GM18907 (cell line): ENCODE measurements at regions not wholly inside any gene's neighbourhood (a gene's known extent, or its start where the extent isn't known, plus 50 kb on each side); places are given as distances from the start of the nearest gene placed in this dataset.
"Not testable (repeated sequence)": the region's sequence is repeated elsewhere in the genome, so short reads cannot be mapped to it uniquely, and the experiment has no call there.

Experiments
- ATAC-seq: cut with Tn5 transposase; IDR thresholded peaks from one replicate; pipeline ENCODE4 v1.9.1; 2021; ENCODE audit warnings: mild to moderate bottlenecking, moderate library complexity; ENCODE audit not compliant: unreplicated experiment

DNA sequence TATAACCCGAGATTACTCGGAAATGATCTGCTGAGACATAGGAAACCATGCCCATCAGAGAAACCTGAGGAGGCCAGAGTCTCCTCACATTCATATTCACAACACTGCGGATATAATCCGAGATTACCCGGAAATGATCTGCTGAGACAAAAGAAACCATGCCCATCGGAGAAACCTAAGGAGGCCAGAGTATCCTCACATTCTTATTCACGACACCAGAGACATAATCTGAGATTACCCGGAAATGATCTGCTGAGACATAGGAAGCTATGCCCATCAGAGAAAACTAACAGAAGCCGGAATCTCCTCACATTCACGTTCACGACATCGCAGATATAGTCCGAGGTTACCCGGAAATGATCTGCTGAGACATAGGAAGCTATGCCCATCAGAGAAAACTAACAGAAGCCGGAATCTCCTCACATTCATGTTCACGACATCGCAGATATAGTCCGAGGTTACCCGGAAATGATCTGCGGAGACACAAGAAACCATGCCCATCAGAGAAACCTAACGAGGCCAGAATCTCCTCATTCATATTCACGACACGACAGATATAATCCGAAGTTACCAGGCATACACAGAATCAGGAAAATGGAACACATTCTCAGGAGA is 422.3 kb upstream of the AKR1E2 start:
- ATAC-seq = no peak

DNA sequence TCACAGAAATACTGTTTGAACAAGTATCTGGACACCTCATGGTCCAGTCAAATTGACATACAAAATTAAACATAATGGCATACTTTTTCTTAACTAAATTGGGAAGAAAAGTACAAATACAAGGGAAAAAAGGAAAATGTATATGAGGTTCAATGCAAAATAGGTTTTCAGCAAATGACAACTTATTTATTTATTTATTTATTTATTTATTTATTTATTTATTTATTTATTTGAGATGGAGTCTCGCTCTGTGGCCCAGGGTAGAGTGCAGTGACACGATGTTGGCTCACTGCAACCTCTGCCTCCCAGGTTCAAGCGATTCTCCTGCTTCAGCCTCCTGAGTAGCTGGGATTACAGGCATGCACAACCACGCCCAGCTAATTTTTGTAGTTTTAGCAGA is 424.9 kb upstream of the AKR1E2 start:
- ATAC-seq = not testable (repeated sequence)

DNA sequence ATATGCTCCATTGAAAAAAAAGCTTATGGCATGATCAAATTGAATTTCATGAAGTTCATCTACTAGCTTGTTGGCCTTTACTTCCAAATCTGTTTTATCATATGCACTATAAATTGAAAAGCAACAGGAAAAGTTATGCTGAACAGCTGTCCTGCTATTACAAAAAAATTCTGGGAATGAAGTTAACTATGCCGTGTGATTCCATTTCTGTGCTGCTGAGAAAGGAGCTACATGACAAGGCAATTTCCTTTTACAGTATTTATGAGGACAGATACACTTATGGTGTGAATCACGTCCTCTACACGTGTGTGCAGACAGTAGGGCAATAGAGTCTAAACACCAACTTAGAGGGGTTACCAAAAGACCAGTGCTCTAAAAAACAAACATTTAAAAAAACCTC is 426.5 kb upstream of the AKR1E2 start:
- no peak for ATAC-seq

DNA sequence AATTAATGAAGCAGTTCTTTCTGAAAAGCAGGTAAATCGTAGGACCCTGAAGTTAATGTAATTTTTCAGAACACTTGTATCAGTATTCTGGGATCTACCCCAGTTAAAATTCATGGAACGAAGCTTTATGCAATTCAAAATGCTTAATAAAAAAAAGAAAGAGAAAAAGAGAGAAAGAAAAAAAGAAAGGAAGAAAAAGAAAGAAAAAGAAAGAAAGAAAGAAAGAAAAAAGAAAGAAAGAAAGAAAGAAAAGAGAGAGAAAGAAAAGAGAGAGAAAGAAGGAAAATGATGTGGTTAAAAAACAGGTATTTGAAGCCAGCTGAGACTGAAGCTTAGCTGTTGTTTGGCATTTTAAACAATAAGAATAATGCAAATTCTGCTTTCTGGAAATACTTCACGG is 427.4 kb upstream of the AKR1E2 start:
- ATAC-seq = no peak

DNA sequence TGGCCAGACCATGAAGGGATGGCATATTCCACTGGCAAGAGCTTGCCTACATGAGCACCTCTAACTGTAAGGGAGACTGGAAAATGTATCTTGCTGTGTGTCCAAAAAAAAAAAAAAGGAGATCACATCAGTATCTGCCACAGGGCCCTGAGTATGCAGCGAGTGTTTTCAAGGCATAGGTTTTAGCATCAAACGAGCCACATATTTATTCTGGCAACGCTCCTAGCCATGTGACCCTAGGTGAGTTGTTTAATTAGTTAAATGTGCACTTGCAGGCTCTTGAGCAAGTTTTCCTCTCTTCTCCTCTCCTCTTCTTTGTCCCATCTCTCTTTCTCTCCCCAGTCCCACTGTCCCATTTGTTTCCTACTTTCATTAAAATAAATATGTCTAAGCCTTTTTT is 428.7 kb upstream of the AKR1E2 start:
- no peak for ATAC-seq

DNA sequence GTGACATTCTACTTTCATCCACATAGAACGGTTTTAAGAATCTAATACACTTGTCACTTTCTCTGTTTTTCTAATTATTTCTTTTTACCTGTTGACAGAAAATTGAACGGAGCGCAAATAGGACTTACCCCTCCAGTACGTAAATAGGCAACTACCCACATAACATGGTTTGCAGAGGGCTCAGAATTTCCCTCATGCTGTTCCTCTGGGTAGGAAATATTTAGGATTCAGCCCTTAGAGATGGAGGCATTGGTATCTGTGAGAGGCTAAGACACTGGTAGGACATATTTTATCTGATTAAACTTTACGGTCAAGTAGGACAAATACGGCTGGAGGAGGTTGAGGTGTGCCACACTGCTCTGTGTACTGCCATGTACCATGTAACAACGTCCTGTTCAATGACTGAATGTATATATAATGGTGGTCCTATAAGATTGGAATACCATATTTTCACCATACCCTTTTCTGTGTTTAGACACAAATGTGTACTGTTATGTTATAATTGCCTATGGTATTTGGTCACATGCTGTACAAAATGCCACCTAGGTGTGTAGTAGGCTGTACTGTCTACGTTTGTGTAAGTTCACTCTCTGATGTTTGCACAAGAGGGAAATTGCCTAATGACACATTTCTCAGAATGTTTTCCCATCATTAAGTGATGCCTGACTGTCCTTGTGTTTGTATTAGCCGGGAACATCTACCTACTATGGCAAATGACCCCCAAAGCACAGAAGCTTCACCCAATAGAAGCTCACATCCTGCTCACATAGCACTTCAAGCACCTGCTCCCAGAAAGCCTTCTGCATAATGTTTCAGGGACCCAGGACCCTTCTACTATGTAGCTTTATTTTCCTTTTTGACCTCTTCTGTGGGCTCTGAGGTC is 429.4 kb upstream of the AKR1E2 start:
- ATAC-seq = no peak

DNA sequence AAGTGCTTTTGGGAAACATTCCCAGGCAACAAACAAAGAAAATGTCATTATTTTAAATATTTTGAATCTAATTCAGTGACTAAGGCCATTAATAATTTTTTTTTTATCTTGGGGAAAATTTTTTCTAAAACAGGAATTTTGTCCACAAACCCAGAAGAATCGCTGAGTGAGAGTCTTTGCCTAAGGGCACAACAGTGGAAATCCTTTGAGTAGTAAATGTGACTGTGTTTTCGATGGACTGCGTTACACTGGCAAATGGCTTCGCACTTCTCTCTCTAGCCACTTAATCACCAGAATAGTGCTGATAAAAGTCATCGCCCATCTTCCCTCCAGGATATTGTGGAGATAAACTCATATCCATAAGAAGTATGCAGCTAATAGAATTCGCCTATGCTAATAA is 430.3 kb upstream of the AKR1E2 start:
- ATAC-seq = no peak

DNA sequence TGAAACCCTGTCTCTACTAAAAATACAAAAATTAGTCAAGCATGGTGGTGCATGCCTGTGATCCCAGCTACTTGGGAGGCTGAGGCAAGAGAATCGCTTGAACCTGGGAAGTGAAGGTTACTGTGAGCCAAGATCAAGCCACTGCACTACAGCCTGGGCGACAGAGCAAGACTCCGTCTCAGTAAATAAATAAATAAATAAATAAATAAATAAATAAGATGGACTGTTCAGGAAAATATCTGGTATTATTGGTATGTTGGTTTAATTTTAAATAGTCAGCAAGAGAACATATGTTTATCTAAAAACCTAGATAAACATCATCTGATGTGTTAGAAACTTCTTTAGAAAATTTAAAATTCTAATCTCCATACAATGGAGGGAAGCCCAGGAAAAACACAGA is 431.6 kb upstream of the AKR1E2 start:
- ATAC-seq = not testable (repeated sequence)

DNA sequence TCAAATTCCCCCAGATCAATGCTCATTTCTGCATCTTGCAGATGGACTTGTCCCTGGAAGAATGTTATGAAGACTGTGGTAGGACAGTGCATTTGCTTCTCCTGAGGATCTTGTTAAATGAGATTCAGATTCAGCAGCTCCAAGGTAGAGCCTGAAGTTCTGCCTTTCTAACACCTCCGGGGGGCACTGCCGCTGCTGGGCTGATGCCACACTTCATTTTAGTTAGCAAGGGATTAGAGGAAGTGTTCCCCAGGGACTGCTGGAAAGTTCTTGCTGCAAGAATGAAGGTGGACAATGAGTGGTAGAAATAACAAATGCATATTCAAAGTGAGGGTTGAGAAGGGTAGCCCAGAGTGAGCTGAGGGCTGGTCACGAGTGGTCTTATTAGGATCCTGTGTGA is 434.3 kb upstream of the AKR1E2 start:
- no peak for ATAC-seq

DNA sequence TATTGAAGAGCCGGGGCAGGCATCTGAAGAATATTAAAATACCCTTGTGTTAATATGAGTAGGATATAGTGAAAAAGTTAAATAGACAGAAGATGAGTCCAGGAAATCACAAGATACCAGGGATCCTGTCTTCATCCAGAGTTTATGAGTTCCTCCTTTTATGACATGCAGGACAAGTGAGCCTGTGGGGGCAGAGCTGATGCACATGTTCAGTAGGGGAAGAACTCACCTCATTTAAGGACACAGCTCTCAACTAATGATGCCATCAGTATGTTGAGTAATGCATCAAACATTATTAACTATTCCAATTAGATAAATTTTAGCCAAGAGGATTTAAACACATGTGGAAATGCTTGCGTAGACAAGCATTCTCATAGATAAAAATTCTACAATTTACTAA is 435.8 kb upstream of the AKR1E2 start:
- no peak for ATAC-seq

DNA sequence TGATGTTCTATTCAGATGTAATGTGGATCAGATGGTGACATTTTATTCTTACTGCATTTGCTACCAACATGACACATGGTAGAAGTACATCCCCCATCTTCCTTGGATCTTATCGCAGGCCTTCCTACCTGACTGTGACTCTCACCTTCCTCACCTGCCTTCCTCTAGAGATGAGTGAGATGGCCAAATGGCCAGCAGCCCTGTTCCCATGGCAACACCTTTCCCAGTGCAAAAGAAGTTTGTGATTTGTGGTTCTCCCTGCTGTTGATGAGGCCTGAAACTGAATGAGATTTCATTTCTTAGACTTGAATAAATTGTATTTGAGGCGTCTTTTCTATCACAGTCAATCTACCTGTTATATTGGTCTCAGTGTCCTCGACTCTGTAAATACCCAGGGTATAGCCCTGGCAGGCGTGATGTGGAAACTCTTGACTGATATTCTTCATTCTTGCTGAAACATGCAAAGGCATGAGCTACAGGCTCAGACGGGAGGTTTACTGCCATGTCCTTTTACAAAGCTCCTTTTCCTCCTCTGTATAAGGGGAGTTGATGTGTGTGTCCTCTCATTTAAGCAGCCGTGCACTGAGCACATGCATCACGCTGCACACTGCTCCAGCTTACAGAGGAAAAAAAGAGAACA is 440.7 kb upstream of the AKR1E2 start:
- no peak for ATAC-seq

DNA sequence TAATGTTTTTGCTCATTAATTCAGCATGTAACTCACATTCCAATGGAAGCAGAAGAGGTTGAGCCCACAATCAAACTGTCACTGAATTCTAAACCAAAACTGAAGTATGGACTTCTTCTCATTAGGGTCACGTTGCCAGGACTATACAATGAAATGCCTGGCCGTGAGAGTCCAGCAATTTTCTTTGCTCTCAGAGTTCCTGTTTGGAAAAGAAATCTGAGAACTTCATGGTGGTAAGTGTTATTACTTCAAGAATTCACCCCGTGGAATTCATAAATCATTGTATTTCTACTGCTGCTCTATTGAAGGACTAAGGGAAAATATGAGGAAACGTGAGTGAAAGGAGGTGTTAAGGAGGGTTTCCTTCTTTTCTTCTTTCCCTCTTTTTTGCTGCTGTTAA is 441.8 kb upstream of the AKR1E2 start:
- ATAC-seq = no peak

DNA sequence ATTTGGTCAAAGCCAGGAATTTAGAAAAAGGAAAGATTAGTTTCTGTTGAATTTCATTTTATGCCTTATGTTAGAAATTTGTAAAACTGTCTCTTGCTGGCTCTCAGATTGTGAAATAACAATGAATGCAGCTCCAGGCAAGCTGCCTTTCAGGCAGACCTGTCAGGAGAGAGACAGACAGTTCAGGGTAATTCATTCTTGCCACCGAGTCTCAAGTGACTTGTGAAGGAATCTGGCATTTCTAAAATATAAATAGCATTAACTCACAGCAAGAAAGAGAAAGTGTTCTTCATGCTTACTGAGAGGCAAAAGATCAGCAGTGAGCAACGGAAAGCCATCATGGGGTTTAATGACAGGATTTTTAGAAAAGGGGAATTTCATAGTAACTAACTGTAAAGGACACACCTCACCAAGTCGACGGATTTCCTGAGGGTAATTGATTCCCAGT is 442.3 kb upstream of the AKR1E2 start:
- ATAC-seq = no peak

DNA sequence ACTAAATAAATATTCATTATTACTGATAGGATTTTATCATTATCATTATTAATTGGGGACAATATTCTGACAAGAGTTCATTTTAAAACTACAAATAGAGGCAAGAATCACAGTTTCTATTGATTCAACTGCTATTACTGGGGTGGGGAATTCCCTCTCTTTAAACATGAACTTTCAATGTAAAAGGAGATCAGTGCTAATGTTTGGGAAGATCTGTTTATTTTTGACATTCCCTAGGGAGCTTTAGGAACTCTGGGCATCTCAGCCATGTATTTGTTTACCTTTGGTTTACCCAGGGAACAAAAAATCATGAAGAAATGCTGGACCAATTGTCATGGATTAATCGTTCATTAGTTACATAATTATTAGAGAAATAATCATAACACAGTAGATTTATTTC is 443.2 kb upstream of the AKR1E2 start:
- no peak for ATAC-seq

DNA sequence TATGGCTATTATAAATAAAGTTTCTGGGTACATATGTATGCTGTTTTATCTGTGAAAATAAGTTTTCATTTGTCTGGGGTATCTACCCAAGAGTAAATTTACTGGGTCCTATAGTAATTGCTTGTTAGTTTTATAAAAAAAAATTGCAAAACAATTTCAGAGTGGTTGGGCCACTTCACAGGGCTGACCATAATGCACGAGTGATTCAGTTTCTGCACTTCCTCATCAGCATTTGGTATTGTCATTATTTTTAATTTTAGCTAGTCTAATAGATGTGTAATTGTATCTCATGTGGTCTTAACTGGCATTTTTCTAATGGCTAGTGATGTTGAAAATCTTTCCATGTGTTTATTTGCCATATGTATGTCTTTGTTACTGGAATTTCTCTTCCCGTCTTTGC is 452.4 kb upstream of the AKR1E2 start:
- ATAC-seq = no peak

DNA sequence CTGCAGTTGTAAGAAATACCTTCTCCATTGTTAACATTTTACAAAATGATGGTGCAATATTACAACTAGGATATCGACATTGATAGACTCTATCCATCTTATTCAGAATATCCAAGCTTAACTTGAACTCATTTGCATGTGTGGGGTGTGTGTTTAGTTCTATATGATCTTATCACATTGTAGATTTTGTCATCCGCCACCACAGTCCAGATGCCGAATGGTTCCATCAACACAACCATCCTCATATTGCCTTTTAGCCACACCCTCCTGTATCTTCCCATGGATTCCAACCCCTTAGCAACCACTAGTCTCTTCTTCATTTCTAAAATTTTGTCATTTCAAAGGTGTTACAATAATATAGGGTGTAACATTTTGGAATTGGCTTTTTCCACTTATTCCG is 452.9 kb upstream of the AKR1E2 start:
- ATAC-seq = no peak

DNA sequence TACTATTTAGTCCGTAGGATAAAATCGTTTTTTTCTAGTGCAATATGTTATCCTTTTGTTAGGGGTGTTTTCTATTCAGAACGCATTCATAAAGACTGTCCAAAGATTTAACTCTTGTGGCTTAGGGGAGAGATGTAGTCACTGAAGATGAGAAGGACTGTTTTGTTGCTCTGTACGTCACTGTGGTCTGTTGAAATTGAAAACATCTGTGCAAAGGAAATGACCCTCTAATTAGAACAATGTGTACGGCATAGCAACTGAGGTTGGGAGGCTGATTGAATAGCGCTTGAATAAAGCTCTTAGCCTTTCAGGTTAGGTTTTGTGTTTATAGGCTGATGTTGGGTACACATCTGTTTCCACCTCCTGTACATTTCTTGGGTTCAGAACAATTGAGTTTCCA is 453.4 kb upstream of the AKR1E2 start:
- ATAC-seq = no peak

DNA sequence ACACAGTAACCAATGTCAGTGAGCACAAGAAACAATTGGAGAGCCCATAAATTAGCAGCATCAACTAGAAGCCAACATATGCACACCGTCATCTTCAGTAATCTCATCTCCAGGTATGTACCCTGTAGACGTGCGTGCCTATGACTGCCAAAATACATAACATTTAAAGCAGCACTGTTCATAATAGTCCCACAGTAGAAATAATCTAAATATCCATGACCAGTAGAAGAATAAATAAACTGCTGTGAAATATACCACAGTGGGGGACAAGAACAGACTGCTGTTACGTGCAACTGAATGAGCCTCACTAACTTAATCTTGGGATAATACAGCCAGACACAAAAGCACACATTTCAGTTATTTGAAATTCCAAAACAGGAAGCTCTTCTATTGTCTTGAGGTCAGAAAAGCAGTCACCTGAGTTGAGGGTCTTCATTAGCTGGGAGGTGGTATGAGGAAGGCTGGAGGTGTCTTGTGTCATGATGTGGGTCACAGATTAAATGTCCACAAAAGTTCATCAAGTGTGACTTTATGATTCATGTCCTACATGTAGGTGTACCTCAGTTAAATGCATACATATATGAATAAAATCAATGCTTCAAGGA is 454.2 kb upstream of the AKR1E2 start:
- ATAC-seq = no peak

DNA sequence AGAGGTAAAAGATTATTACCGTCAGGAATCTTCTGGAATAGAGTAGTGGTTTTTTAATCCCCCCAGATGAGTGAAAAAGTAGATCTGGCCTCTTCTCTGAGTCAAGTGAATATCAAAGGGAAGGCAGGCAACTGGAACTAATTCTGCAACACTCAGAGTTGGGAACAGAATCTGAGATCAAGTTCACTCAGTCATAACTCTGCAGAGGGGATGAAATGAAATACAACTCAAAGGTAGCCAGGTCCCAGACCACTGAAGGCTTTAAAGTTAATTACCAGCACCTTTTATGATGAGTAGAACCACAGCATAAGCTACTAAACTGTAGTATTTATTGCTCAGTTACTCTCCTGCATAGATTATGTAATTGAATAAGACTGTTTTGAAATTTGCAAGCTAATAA is 455.6 kb upstream of the AKR1E2 start:
- ATAC-seq = no peak

DNA sequence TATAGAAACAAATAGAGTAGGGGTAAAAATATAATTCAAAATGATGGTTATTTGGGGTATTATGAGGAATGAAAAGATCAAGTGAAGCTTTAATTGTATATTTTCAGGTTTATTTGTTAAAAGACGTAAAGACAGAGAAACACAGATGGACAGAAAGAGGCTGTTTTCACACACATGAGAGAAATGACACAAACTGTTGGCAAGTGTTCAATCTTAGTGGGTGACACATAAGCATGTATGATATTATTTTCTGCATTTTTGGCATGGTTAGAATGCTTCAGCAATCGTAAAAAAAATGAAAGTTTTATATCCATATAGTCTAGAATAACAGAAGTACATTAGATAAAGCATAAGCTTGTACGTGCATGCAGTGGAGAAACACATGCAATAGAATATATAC is 464.4 kb upstream of the AKR1E2 start:
- ATAC-seq = no peak

DNA sequence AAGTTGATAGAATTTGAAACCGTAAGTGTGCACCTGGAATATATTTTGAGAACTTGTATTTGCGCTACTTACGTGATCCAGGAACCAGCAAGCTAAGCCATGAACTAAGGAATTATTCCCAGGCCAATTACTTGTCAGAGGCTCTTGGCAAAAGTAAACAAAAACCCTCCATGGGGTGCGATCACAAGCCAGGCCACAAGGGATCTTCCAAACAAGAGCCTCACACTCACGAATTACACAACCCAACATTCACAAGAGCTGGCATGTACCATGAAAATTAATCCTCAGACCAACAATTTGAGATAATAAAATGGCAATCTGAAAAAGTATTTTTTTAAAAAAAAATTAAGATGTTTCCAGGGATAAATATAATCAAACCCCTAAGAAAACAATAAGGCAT is 467.0 kb upstream of the AKR1E2 start:
- no peak for ATAC-seq

DNA sequence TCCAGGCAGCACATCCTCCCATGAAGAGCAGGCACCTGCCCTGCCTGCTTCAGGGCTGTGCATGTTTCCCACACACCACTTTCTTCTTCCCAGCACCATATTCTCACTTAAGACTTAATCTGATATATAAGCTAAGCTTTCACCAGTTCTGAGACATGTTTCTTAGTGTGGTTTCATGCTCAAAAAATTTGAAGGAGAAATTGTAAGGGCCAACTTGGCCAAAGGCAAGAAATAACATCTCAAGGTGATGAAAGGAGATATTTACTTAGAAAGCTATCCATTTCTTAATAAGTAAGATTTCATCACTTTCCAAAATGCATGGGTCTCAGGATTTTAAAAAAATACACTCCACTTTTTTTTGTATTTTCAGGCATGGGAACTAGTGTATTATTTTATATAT is 468.1 kb upstream of the AKR1E2 start:
- ATAC-seq = no peak
